Kasumi-1 (cell line): ENCODE measurements at regions not wholly inside any gene's neighbourhood (a gene's known extent, or its start where the extent isn't known, plus 50 kb on each side); places are given as distances from the start of the nearest gene placed in this dataset.
"Not testable (repeated sequence)": the region's sequence is repeated elsewhere in the genome, so short reads cannot be mapped to it uniquely, and the experiment has no call there.

Experiments
- DNase-seq, 2 experiments: peaks; one replicate each; lab custom pipeline; 2025; lab: John Stamatoyannopoulos, UW

GRCh38 chr4:177494791-177495190 lies 52.6 kb upstream of the AGA start:
- DNase-seq, result no peak

DNA sequence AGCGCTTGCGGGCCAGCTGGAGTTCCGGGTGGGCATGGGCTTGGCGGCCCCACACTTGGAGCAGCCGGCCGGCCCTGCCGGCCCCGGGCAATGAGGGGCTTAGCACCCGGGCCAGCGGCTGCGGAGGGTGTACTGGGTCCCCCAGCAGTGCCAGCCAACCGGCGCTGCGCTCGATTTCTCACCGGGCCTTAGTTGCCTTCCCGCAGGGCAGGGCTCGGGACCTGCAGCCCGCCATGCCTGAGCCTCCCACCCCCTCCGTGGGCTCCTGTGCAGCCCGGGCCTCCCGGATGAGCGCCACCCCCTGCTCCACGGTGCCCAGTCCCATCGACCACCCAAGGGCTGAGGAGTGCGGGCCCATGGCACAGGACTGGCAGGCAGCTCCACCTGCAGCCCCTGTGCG lies 53.4 kb upstream of the AGA start:
- DNase-seq, result not testable (repeated sequence)

GRCh38 chr4:177499537-177499936 lies 57.3 kb upstream of the AGA start:
- no peak for DNase-seq

DNA sequence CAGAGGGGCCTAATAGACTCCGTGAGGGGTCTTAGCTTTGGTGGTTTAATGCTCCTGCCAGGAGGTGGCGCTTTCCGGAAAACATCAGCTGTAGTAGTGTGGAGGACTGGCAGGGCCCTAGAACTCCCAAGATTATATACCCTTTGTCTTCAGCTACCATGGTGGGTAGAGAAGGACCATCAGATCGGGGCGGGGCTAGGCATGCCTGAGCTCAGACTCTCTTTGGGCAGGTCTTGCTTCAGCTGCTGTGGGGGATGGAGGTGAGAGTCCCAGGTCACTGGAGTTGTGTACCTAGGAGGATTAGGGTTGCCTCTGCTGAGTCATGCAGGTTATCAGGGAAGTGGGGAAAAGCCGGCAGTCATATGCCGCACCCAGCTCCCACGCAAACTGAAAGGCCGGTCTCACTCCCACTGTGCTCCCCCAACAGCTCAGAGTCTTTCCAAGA lies 63.0 kb upstream of the AGA start:
- DNase-seq, result no peak

GRCh38 chr4:177508662-177509061 lies 66.4 kb upstream of the AGA start:
- no peak for DNase-seq

GRCh38 chr4:177509226-177509745 lies 67.0 kb upstream of the AGA start:
- no peak for DNase-seq

- DNase-seq, result no peak
Observed at GRCh38 chr4:177511611-177512010, 69.4 kb upstream of the AGA start.

GRCh38 chr4:177512646-177513045 lies 70.4 kb upstream of the AGA start:
- no peak for DNase-seq

- no peak for DNase-seq
Observed at GRCh38 chr4:177517862-177518261, 75.6 kb upstream of the AGA start.

- DNase-seq, result no peak
Observed at GRCh38 chr4:177519481-177520260, 77.4 kb upstream of the AGA start.

- DNase-seq, result no peak
Observed at GRCh38 chr4:177528620-177529019, 86.4 kb upstream of the AGA start.

GRCh38 chr4:177530561-177530960 lies 88.3 kb upstream of the AGA start:
- DNase-seq, result no peak

GRCh38 chr4:177532358-177532757 lies 90.1 kb upstream of the AGA start:
- DNase-seq, result no peak

GRCh38 chr4:177534841-177535240 lies 92.6 kb upstream of the AGA start:
- DNase-seq, result not testable (repeated sequence)

DNA sequence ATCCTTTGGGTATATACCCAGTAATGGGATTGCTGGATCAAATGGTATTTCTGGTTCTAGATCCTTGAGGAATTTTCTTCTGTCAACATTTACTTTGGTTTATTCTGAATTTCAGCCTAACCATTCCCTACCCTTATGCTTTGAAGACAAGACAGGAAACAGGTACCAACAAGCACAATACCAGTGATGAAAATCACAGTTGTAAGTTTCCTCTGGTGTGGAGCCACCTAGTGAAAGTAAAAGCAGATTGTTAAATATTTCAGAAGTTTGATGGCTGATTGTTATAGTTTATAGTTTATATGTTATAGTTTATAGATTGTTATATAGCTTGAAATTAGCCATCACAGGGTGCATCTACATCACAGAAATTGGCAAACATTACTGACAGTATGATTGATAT lies 104.5 kb upstream of the AGA start:
- peak in 1 of 2 experiments; percentile 2 for DNase-seq

GRCh38 chr4:177547985-177548384 lies 105.7 kb upstream of the AGA start:
- peak in 1 of 2 experiments; percentile 3 for DNase-seq

- DNase-seq, result peak; percentile 7 to 58
Observed at GRCh38 chr4:177555007-177555574, 112.9 kb upstream of the AGA start.

DNA sequence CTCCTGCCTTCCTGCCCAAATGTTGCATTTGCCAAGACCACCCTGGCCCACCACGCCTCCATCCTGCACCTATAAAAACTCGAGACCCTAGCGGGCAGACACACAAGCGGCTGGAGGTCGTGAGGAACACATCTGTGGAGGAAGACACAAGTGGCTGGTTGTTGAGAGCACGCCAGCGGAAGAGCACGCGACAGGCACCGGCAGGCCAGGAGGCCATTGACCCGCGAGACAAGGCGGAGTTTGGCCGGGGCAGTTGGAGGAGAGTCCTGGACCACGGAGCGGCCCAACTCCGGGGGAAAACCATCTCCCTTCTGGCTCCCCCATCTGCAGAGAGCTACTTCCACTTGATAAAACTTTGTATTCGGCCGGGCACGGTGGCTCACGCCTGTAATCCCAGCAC lies 115.2 kb upstream of the AGA start:
- no peak for DNase-seq

GRCh38 chr4:177558995-177559394 lies 116.8 kb upstream of the AGA start:
- no peak for DNase-seq

DNA sequence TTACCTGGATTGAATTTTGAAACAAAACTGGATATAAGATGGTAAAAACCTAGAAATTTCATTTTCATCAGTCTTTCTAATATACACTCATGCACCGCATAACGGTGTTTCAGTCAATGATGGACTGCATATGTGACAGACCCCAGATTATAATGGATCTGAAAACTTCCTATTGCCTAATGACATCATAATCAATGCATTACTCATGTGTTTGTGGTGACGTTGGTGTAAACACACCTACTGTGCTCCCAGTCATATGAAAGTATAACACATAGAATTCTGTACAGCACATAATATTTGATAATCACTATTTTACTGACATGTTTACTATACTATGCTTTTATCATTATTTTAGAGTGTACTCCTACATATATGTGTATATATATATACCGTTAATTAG lies 119.9 kb upstream of the AGA start:
- DNase-seq, result no peak

DNA sequence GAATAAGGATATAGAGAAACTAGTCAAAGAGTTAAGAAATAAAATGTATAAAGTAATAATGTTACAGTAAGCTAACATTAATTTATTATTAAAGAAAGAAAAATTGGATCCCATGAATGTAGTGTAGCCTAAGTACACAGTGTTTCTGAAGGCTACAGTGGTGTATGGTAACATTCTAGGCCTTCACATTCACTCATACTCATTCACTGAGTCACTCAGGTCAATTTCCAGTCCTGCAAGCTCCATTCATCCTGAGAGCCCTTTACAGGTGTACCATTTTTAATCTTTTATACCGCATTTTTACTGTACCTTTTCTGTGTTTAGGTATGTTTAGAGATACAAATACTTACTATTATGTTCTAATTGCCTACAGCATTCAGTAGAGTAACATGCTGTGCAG lies 120.6 kb upstream of the AGA start:
- no peak for DNase-seq

GRCh38 chr4:177566691-177567090 lies 124.5 kb upstream of the AGA start:
- no peak for DNase-seq

DNA sequence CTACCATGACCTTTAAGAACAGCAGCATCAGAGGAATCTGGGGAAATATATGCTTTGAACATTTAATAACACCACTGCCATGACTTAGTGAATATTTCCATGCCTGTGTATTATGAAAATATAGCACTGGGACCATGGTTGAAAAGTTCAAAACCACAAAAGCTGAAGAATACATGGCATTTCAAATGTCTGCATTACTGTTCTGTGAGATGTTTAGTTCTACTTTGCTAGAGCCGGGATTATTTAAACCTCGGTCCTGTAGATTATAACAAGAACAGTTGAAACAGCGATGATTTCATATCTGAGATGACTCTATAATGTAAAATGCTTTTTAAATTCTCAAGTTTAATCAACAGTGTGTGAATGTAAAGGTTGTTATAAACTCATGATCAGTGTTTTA lies 126.7 kb upstream of the AGA start:
- no peak for DNase-seq

DNA sequence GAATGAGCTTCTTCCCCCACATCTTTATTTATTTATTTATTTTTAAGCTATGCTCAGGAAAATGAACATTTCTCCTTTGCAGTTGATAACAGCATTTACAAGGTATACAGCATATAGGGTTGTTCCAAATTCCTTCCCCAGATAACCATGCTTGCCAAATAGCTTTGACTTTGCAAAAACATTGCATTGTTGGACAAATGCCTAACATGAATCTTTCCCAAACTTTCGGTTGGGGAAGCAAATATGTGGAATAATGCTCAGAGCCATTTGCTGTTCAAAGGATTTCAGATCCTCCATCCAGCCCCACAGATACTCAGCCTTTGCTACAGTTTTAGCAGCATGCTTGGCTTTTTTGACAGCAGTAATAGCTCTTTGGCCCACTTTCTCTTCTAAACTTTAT lies 127.2 kb upstream of the AGA start:
- no peak for DNase-seq
